Stimulated activated CD4-positive, alpha-beta T cell treated with anti-CD3 and anti-CD28 coated beads, Interleukin-12 subunit alpha, Interleukin-12 subunit beta, amount 100 ng/mL, for 48 hours (primary cell): ENCODE measurements at regions not wholly inside any gene's neighbourhood (a gene's known extent, or its start where the extent isn't known, plus 50 kb on each side); places are given as distances from the start of the nearest gene placed in this dataset.
"Not testable (repeated sequence)": the region's sequence is repeated elsewhere in the genome, so short reads cannot be mapped to it uniquely, and the experiment has no call there.

Source experiments
- DNase-seq, 3 donors: peaks; one replicate each; pipeline ENCODE4 v3.0.0-alpha.2; 2020; ENCODE audit warnings: low read depth in 2 of 3, low spot score in 1 of 3

GRCh38 chr20:56724241-56724757, 95.2 kb downstream of the TFAP2C start:
- no peak for DNase-seq

- DNase-seq = no peak
These were observed 100.9 kb downstream of the TFAP2C start for GRCh38 chr20:56730003-56730402.

- DNase-seq = no peak
These were observed 101.9 kb downstream of the TFAP2C start for GRCh38 chr20:56730996-56731395.

GRCh38 chr20:56731476-56731875, 102.4 kb downstream of the TFAP2C start:
- no peak for DNase-seq

- no peak for DNase-seq
These were observed 104.9 kb downstream of the TFAP2C start for GRCh38 chr20:56733967-56734366.

GRCh38 chr20:56735084-56735642, 106.1 kb downstream of the TFAP2C start:
- DNase-seq = no peak

GRCh38 chr20:56736285-56736857, 107.3 kb downstream of the TFAP2C start:
- DNase-seq = no peak

GRCh38 chr20:56744325-56744821, 115.3 kb downstream of the TFAP2C start:
- not testable (repeated sequence) for DNase-seq

- no peak for DNase-seq
These were observed 119.6 kb downstream of the TFAP2C start for GRCh38 chr20:56748476-56749377.

- no peak for DNase-seq
These were observed 121.3 kb downstream of the TFAP2C start for GRCh38 chr20:56750430-56750829.

GRCh38 chr20:56752274-56752673, 123.2 kb downstream of the TFAP2C start:
- no peak for DNase-seq

- DNase-seq = no peak
These were observed 126.1 kb downstream of the TFAP2C start for GRCh38 chr20:56755201-56755600.

- not testable (repeated sequence) for DNase-seq
These were observed 127.6 kb downstream of the TFAP2C start for GRCh38 chr20:56756658-56757057.

GRCh38 chr20:56758706-56759105, 129.6 kb downstream of the TFAP2C start:
- DNase-seq = no peak

- no peak for DNase-seq
These were observed 130.7 kb downstream of the TFAP2C start for GRCh38 chr20:56759741-56760278.

- no peak for DNase-seq
These were observed 131.5 kb downstream of the TFAP2C start for GRCh38 chr20:56760610-56761009.

- no peak for DNase-seq
These were observed 132.3 kb downstream of the TFAP2C start for GRCh38 chr20:56761393-56761792.

GRCh38 chr20:56762401-56762800, 133.3 kb downstream of the TFAP2C start:
- DNase-seq = no peak

- no peak for DNase-seq
These were observed 133.7 kb downstream of the TFAP2C start for GRCh38 chr20:56762829-56763228.

GRCh38 chr20:56764671-56765070, 135.6 kb downstream of the TFAP2C start:
- DNase-seq = no peak
